Memory B cell (primary cell): ENCODE measurements at regions not wholly inside any gene's neighbourhood (a gene's known extent, or its start where the extent isn't known, plus 50 kb on each side); places are given as distances from the start of the nearest gene placed in this dataset.

Experiments
- ATAC-seq: fragments of 150-1000 bp; cut with Tn5 transposase; 2 replicates; pipeline ENCODE4 v1.10.0; 2021; ENCODE audit warnings: low read depth, mild to moderate bottlenecking, moderate library complexity
- DNase-seq, 2 donors: peaks; one replicate each; pipeline ENCODE4 v3.0.0; 2022; ENCODE audit warnings: low spot score in 2 of 2
- H3K27ac Mint-ChIP-seq: one replicate; pipeline ENCODE4 v1.8.0; 2022; ENCODE audit warnings: mild to moderate bottlenecking, moderate library complexity, mixed read lengths
- H3K27me3 Mint-ChIP-seq: one replicate; pipeline ENCODE4 v1.8.0; 2022; ENCODE audit warnings: mixed read lengths
- H3K36me3 Mint-ChIP-seq: one replicate; pipeline ENCODE4 v1.8.0; 2022; ENCODE audit warnings: mild to moderate bottlenecking, mixed read lengths
- H3K4me1 Mint-ChIP-seq: one replicate; pipeline ENCODE4 v1.8.0; 2022; ENCODE audit warnings: mixed read lengths
- H3K4me3 Mint-ChIP-seq: one replicate; pipeline ENCODE4 v1.8.0; 2022; ENCODE audit warnings: mild to moderate bottlenecking, moderate library complexity, mixed read lengths
- H3K9me3 Mint-ChIP-seq: one replicate; pipeline ENCODE4 v1.8.0; 2022; ENCODE audit warnings: mixed read lengths

GRCh38 chr18:28523758-28524475 is 347.0 kb upstream of the CDH2 start:
- Mint-ChIP-seq H3K27ac (no peak overlapping the region), H3K4me3 (no peak overlapping the region), H3K27me3 (no peaks in the 10 kb centered on the region)

GRCh38 chr18:28522236-28522635 is 345.3 kb upstream of the CDH2 start:
- peaks cover 4% of the 10 kb centered on the region for H3K9me3 Mint-ChIP-seq
- no peaks in the 10 kb centered on the region for H3K36me3 Mint-ChIP-seq
- no peaks in the 10 kb centered on the region for H3K27me3 Mint-ChIP-seq
- no peak overlapping the region for H3K27ac Mint-ChIP-seq
- DNase-seq = no peak
- H3K4me1 Mint-ChIP-seq = no peaks in the 10 kb centered on the region
- ATAC-seq = no peak
- H3K4me3 Mint-ChIP-seq = no peak overlapping the region

More at GRCh38 chr18:28523758-28524475, 347.0 kb upstream of the CDH2 start:
- DNase-seq = no peak
- no peak for ATAC-seq
- Mint-ChIP-seq H3K36me3 (no peaks in the 10 kb centered on the region), H3K9me3 (peaks cover 1% of the 10 kb centered on the region), H3K4me1 (no peaks in the 10 kb centered on the region)

DNA sequence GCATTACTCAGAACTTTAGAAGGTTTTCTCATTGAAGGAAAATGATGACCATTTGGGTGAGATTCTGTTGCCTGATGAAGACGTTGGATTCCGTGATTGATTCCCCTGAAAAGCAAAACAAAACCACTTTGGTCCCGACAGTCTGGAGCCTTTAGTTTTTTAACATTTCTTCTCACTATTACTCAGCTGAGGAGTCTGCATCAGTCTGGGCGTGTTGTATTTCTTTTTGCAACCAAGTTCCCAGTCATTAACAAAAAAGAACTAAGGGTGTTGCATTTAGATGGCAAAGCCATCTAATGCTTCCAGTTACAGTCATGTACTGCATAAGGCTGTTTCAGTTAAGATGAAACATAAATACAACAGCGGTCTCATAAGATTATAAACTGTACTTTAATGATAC is 343.1 kb upstream of the CDH2 start:
- Mint-ChIP-seq H3K4me1 (no peaks in the 10 kb centered on the region), H3K4me3 (no peak overlapping the region), H3K9me3 (peaks cover 4% of the 10 kb centered on the region), H3K27ac (no peak overlapping the region), H3K27me3 (no peaks in the 10 kb centered on the region), H3K36me3 (no peaks in the 10 kb centered on the region)
- ATAC-seq = no peak
- no peak for DNase-seq

DNA sequence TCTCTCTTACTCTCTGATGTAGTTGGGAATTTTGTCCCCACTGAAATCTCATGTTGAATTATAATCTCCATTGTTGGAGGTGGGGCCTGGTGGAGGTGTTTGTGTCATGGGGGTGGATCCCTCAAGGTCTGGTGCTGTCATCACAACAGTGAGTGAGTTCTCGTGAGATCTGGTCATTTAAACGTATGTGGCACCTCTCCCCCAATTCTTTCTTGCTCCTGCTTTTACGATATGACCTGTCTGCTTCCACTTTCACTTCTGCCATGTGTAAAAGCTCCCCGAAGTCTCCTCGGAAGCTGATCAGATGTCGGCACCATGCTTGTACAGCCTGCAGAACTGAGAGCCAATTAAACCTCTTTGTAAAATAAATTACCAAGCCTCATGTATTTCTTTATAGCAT is 337.8 kb upstream of the CDH2 start:
- no peak overlapping the region for H3K27ac Mint-ChIP-seq
- no peaks in the 10 kb centered on the region for H3K27me3 Mint-ChIP-seq
- no peaks in the 10 kb centered on the region for H3K36me3 Mint-ChIP-seq
- no peaks in the 10 kb centered on the region for H3K4me1 Mint-ChIP-seq
- H3K9me3 Mint-ChIP-seq = peaks cover 5% of the 10 kb centered on the region
- ATAC-seq = no peak
- no peak for DNase-seq
- no peak overlapping the region for H3K4me3 Mint-ChIP-seq

DNA sequence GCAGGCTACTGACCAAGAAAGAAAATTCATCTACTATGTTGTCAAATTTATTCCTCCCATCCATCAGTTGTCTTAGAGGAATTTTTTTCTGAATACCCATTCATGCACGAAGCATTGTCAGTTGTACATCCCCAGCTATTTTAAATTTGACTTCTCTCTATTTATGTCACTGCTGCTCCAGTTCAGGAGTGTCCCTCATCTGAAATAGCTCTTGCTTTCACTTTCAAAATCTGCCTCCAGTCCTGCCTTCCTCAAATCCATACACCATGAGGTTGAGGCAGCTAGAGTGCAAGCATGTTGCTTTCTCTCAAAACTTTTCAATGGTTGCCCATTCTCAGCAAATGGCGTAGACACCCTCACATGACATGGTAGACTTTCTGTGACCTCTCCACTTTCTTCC is 335.4 kb upstream of the CDH2 start:
- peaks cover 2% of the 10 kb centered on the region for H3K9me3 Mint-ChIP-seq
- no peak for ATAC-seq
- DNase-seq = no peak
- H3K4me3 Mint-ChIP-seq = no peak overlapping the region
- no peaks in the 10 kb centered on the region for H3K4me1 Mint-ChIP-seq
- H3K27me3 Mint-ChIP-seq = no peaks in the 10 kb centered on the region
- no peak overlapping the region for H3K27ac Mint-ChIP-seq
- H3K36me3 Mint-ChIP-seq = no peaks in the 10 kb centered on the region

DNA sequence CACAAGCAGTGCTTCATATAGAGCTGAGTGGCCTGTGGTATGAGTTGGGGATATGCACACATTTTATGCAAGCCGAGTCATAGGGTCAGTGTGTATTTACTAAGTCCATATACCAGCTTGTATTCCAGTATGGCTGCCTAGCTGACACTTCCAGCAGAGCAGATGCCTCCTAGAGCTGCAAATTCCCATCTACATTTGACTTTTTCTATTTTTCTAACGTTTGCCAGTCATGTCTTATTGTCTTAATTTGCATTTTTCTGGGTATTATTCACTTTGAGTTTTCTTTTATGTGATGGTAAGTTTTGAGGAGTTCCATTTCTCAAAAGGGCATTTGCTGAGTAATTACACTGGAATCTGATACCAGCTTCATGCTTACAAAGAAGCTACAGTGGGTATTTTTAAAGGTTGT is 334.5 kb upstream of the CDH2 start:
- Mint-ChIP-seq H3K27me3 (no peaks in the 10 kb centered on the region), H3K36me3 (no peaks in the 10 kb centered on the region), H3K4me1 (no peaks in the 10 kb centered on the region), H3K9me3 (peaks cover 2% of the 10 kb centered on the region), H3K4me3 (no peak overlapping the region), H3K27ac (no peak overlapping the region)
- DNase-seq (no peak), ATAC-seq (no peak)

DNA sequence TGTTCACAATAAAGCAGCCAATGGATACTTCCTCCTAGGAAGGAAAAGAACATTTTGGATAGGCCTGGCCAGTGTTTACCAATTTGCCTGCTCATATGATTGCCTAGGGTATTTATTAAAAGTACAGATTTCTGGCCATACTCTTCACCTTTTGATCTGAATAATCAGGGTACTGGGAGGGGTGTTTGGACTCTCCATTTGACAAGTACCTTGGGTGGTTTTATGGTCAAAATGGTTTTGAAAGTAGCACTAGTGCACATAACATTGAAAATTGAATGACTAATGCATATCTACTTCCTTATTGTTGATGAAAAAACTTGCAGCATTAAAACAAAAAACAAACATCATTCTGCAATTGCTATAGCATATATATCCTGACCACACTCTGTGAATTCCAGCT is 333.3 kb upstream of the CDH2 start:
- no peak overlapping the region for H3K27ac Mint-ChIP-seq
- H3K9me3 Mint-ChIP-seq = peaks cover 2% of the 10 kb centered on the region
- no peaks in the 10 kb centered on the region for H3K27me3 Mint-ChIP-seq
- no peak overlapping the region for H3K4me3 Mint-ChIP-seq
- DNase-seq (no peak), ATAC-seq (no peak)
- no peaks in the 10 kb centered on the region for H3K4me1 Mint-ChIP-seq
- H3K36me3 Mint-ChIP-seq = no peaks in the 10 kb centered on the region

DNA sequence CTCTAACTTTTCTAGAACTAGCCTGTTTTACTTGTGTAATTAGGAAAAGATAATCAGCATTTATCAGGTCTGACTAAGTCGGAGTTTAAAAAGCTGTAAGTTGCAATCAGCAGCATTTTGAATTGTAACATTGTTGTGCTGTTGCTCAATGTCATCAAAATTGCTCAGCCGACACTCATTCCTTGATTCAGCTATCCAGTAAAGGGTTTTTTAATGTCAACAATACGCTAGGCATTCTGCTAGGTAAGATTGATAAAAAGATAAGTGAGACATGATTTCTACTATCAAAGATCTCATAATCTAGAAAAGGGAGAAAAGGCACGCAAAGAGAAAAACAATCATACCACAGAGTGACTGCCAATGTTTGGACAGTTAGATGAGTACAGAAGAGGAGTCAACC is 327.1 kb upstream of the CDH2 start:
- no peaks in the 10 kb centered on the region for H3K4me1 Mint-ChIP-seq
- no peaks in the 10 kb centered on the region for H3K27me3 Mint-ChIP-seq
- H3K27ac Mint-ChIP-seq = no peak overlapping the region
- no peaks in the 10 kb centered on the region for H3K36me3 Mint-ChIP-seq
- H3K4me3 Mint-ChIP-seq = no peak overlapping the region
- H3K9me3 Mint-ChIP-seq = peaks cover 5% of the 10 kb centered on the region
- DNase-seq (no peak), ATAC-seq (no peak)

GRCh38 chr18:28494151-28494550 is 317.2 kb upstream of the CDH2 start:
- ATAC-seq (no peak), DNase-seq (no peak)
- H3K9me3 Mint-ChIP-seq = peaks cover 7% of the 10 kb centered on the region
- H3K27me3 Mint-ChIP-seq = no peaks in the 10 kb centered on the region
- no peak overlapping the region for H3K4me3 Mint-ChIP-seq
- no peaks in the 10 kb centered on the region for H3K36me3 Mint-ChIP-seq
- H3K27ac Mint-ChIP-seq = no peak overlapping the region
- no peaks in the 10 kb centered on the region for H3K4me1 Mint-ChIP-seq

DNA sequence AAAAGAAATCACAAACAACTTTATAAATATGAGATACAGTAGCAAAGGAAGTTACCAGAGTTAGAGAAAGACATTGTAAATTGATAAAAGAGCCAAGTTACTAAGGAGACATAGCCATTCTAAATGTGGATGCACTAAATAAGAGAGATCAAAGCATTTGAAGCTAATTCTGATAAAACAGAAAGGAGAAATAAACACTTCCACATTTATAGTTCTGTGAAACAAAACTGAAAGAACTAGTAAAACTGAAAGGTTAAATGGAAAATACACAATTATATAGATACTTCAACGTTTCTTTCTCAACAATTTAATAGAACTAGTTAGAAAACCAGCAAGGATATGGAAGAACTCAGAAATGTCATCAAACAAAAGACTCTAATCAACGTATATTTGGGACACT is 309.0 kb upstream of the CDH2 start:
- Mint-ChIP-seq H3K4me3 (no peak overlapping the region), H3K4me1 (no peaks in the 10 kb centered on the region)

DNA sequence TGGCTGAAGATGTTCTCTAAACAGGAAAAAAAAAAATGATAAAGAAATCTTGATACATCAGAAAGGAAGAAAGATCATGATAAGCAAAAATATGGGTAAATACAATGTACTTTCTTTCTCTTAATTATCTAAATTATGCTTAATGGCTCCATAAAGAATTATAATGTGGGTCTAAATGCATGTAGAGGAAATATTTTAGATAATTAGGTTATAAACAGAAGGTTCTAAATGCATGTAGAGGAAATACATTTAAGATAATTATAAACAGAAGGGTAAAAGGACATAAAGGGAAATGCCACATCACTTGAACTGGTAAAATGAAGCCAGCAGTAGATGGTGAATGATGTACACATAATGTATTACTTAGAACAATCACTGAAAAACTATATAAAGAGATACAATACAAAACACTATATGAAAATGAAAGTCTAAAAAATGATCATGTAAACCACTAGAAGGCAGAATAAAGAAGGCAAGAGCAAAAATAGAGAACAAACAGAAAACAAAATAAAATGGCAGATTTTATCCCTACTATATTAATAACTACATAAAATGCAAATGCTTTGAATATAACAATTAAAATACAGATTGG is 308.4 kb upstream of the CDH2 start:
- Mint-ChIP-seq H3K9me3 (peaks cover 4% of the 10 kb centered on the region), H3K4me1 (no peaks in the 10 kb centered on the region), H3K27me3 (no peaks in the 10 kb centered on the region), H3K36me3 (no peaks in the 10 kb centered on the region), H3K4me3 (no peak overlapping the region), H3K27ac (no peak overlapping the region)
- DNase-seq = no peak
- ATAC-seq = no peak

More for the DNA sequence above, 309.0 kb upstream of the CDH2 start:
- Mint-ChIP-seq H3K36me3 (no peaks in the 10 kb centered on the region), H3K27me3 (no peaks in the 10 kb centered on the region), H3K27ac (no peak overlapping the region), H3K9me3 (peaks cover 4% of the 10 kb centered on the region)
- DNase-seq (no peak), ATAC-seq (no peak)

GRCh38 chr18:28478531-28478930 is 301.6 kb upstream of the CDH2 start:
- Mint-ChIP-seq H3K9me3 (no peaks in the 10 kb centered on the region), H3K4me3 (no peak overlapping the region), H3K27ac (no peak overlapping the region), H3K4me1 (no peaks in the 10 kb centered on the region), H3K36me3 (no peaks in the 10 kb centered on the region), H3K27me3 (no peaks in the 10 kb centered on the region)
- no peak for ATAC-seq
- DNase-seq = no peak

DNA sequence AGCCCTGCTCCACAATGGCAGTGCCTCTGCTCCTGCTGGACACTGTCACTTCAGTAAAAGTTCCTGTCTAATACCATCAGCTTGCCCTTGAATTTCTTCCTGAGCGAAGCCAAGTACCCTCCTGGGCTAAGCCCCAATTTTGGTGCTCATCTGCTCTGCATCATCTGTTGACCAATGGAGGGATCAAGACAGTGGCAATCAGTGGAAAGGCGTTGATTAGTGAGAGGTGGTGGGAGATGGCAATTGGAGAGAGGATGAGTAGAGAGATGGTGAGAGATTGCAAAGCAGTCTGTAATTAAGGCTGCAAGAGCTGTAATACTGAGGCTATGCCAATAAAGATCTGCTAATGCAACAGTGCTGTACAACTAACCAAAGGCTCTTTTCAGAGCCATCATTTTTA is 299.4 kb upstream of the CDH2 start:
- Mint-ChIP-seq H3K9me3 (peaks cover 4% of the 10 kb centered on the region), H3K27ac (no peak overlapping the region), H3K4me3 (no peak overlapping the region), H3K4me1 (no peaks in the 10 kb centered on the region), H3K36me3 (no peaks in the 10 kb centered on the region), H3K27me3 (no peaks in the 10 kb centered on the region)
- ATAC-seq (no peak), DNase-seq (no peak)

DNA sequence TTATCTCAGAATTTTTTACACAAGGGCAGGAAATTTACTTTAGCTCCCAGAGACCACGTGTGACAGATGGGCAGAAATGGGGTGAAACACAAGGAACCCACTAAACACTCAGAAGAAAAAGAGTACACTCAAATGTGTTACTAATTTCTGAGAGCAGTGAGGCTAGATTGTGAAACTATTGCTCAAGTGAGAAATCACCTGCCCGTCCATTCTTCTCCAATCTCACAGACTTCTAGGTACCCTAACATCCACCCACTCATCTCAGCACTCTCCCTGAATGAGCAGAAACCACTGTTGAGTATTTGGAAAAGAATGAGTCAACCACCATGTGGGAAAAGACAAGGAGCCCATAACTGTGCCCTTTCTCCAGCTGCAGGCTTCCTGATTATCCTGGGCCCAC is 293.0 kb upstream of the CDH2 start:
- H3K9me3 Mint-ChIP-seq = peaks cover 6% of the 10 kb centered on the region
- no peak for DNase-seq
- H3K27ac Mint-ChIP-seq = no peak overlapping the region
- no peaks in the 10 kb centered on the region for H3K27me3 Mint-ChIP-seq
- ATAC-seq = no peak
- H3K4me1 Mint-ChIP-seq = no peaks in the 10 kb centered on the region
- H3K36me3 Mint-ChIP-seq = no peaks in the 10 kb centered on the region
- no peak overlapping the region for H3K4me3 Mint-ChIP-seq

- Mint-ChIP-seq H3K4me1 (no peaks in the 10 kb centered on the region), H3K36me3 (no peaks in the 10 kb centered on the region), H3K27me3 (no peaks in the 10 kb centered on the region), H3K9me3 (peaks cover 6% of the 10 kb centered on the region), H3K27ac (no peak overlapping the region), H3K4me3 (no peak overlapping the region)
- no peak for ATAC-seq
- DNase-seq = no peak
Observed at GRCh38 chr18:28468901-28469300, 292.0 kb upstream of the CDH2 start.
